Skeletal muscle tissue (tissue), 3 donors: ENCODE measurements at regions not wholly inside any gene's neighbourhood (a gene's known extent, or its start where the extent isn't known, plus 50 kb on each side); places are given as distances from the start of the nearest gene placed in this dataset.

Source experiments
- H3K27ac ChIP-seq: one replicate; pipeline ENCODE4 v1.7.0; 2013; ENCODE audit warnings: mild to moderate bottlenecking, low read depth, low read length, inconsistent platforms
- H3K27me3 ChIP-seq, 3 donors: one replicate each; pipeline ENCODE4 v1.7.0; 2013; ENCODE audit warnings: low read length in 3 of 3; ENCODE audit not compliant: control insufficient read depth in 3 of 3, insufficient read depth in 3 of 3
- H3K36me3 ChIP-seq, 3 donors: one replicate each; pipeline ENCODE4 v1.7.0; 2013; ENCODE audit warnings: low read length in 3 of 3; ENCODE audit not compliant: control insufficient read depth in 3 of 3, insufficient read depth in 3 of 3
- H3K4me1 ChIP-seq, 3 donors: one replicate each; pipeline ENCODE4 v1.7.0; 2013; ENCODE audit warnings: low read length in 3 of 3, mild to moderate bottlenecking in 3 of 3; ENCODE audit not compliant: control insufficient read depth in 3 of 3, insufficient read depth in 3 of 3
- H3K4me3 ChIP-seq, 3 donors: one replicate each; pipeline ENCODE4 v1.7.0; 2013; ENCODE audit warnings: low read length in 3 of 3
- H3K9ac ChIP-seq, 3 donors: one replicate each; pipeline ENCODE4 v1.7.0; 2013; ENCODE audit warnings: low read length in 3 of 3, mild to moderate bottlenecking in 3 of 3, moderate library complexity in 2 of 3, low read depth in 1 of 3
- H3K9me3 ChIP-seq, 3 donors: one replicate each; pipeline ENCODE4 v1.7.0; 2013; ENCODE audit warnings: low read length in 3 of 3; ENCODE audit not compliant: control insufficient read depth in 3 of 3
- donor health status: Osteomylitis.

GRCh38 chr7:13454916-13455592 lies 534.4 kb downstream of the ETV1 start:
- H3K9ac ChIP-seq, result no peak overlapping the region
- no peaks in the 10 kb centered on the region for H3K36me3 ChIP-seq
- H3K4me3 ChIP-seq, result no peak overlapping the region
- no peak overlapping the region for H3K27ac ChIP-seq
- H3K9me3 ChIP-seq, result no peaks in the 10 kb centered on the region
- H3K27me3 ChIP-seq, result no peaks in the 10 kb centered on the region
- no peaks in the 10 kb centered on the region for H3K4me1 ChIP-seq

GRCh38 chr7:13457790-13458189 lies 531.7 kb downstream of the ETV1 start:
- no peak overlapping the region for H3K9ac ChIP-seq
- no peaks in the 10 kb centered on the region for H3K27me3 ChIP-seq
- H3K4me1 ChIP-seq, result no peaks in the 10 kb centered on the region
- H3K36me3 ChIP-seq, result no peaks in the 10 kb centered on the region
- H3K9me3 ChIP-seq, result no peaks in the 10 kb centered on the region
- no peak overlapping the region for H3K27ac ChIP-seq
- H3K4me3 ChIP-seq, result no peak overlapping the region

GRCh38 chr7:13466874-13467547 lies 522.5 kb downstream of the ETV1 start:
- H3K9me3 ChIP-seq, result no peaks in the 10 kb centered on the region
- H3K4me3 ChIP-seq, result no peak overlapping the region
- no peak overlapping the region for H3K9ac ChIP-seq
- no peaks in the 10 kb centered on the region for H3K36me3 ChIP-seq
- no peaks in the 10 kb centered on the region for H3K4me1 ChIP-seq
- no peak overlapping the region for H3K27ac ChIP-seq
- H3K27me3 ChIP-seq, result no peaks in the 10 kb centered on the region

- no peak overlapping the region for H3K9ac ChIP-seq
- H3K27me3 ChIP-seq, result no peaks in the 10 kb centered on the region
- no peak overlapping the region for H3K4me3 ChIP-seq
- no peaks in the 10 kb centered on the region for H3K4me1 ChIP-seq
- no peak overlapping the region for H3K27ac ChIP-seq
- no peaks in the 10 kb centered on the region for H3K9me3 ChIP-seq
- no peaks in the 10 kb centered on the region for H3K36me3 ChIP-seq
Measured at GRCh38 chr7:13476881-13477444, 512.5 kb downstream of the ETV1 start.

GRCh38 chr7:13489386-13489785 lies 500.1 kb downstream of the ETV1 start:
- H3K4me3 ChIP-seq, result no peak overlapping the region
- H3K9me3 ChIP-seq, result peaks cover 0 to 2% (median 0%) of the 10 kb centered on the region in 3 donors
- no peaks in the 10 kb centered on the region for H3K27me3 ChIP-seq
- no peak overlapping the region for H3K27ac ChIP-seq
- no peak overlapping the region for H3K9ac ChIP-seq
- H3K4me1 ChIP-seq, result no peaks in the 10 kb centered on the region
- H3K36me3 ChIP-seq, result no peaks in the 10 kb centered on the region

- Histone ChIP-seq H3K4me3 (no peak overlapping the region), H3K27me3 (no peaks in the 10 kb centered on the region), H3K9me3 (no peaks in the 10 kb centered on the region), H3K36me3 (no peaks in the 10 kb centered on the region), H3K27ac (no peak overlapping the region), H3K4me1 (no peaks in the 10 kb centered on the region), H3K9ac (no peak overlapping the region)
Measured at GRCh38 chr7:13496976-13497375, 492.5 kb downstream of the ETV1 start.

GRCh38 chr7:13508586-13508985 lies 480.9 kb downstream of the ETV1 start:
- H3K9me3 ChIP-seq, result no peaks in the 10 kb centered on the region
- no peaks in the 10 kb centered on the region for H3K4me1 ChIP-seq
- H3K9ac ChIP-seq, result no peak overlapping the region
- H3K4me3 ChIP-seq, result no peak overlapping the region
- H3K36me3 ChIP-seq, result no peaks in the 10 kb centered on the region
- no peak overlapping the region for H3K27ac ChIP-seq
- no peaks in the 10 kb centered on the region for H3K27me3 ChIP-seq

- Histone ChIP-seq H3K36me3 (no peaks in the 10 kb centered on the region), H3K27ac (no peak overlapping the region), H3K9me3 (no peaks in the 10 kb centered on the region), H3K4me1 (no peaks in the 10 kb centered on the region), H3K4me3 (no peak overlapping the region), H3K9ac (no peak overlapping the region), H3K27me3 (no peaks in the 10 kb centered on the region)
Measured at GRCh38 chr7:13518738-13519137, 470.7 kb downstream of the ETV1 start.

GRCh38 chr7:13524076-13524475 lies 465.4 kb downstream of the ETV1 start:
- H3K27ac ChIP-seq, result no peak overlapping the region
- no peaks in the 10 kb centered on the region for H3K4me1 ChIP-seq
- no peak overlapping the region for H3K4me3 ChIP-seq
- no peaks in the 10 kb centered on the region for H3K27me3 ChIP-seq
- H3K36me3 ChIP-seq, result no peaks in the 10 kb centered on the region
- no peaks in the 10 kb centered on the region for H3K9me3 ChIP-seq
- no peak overlapping the region for H3K9ac ChIP-seq

GRCh38 chr7:13532028-13532753 lies 457.3 kb downstream of the ETV1 start:
- Histone ChIP-seq H3K27ac (no peak overlapping the region), H3K9me3 (no peaks in the 10 kb centered on the region), H3K36me3 (no peaks in the 10 kb centered on the region), H3K4me1 (no peaks in the 10 kb centered on the region), H3K4me3 (no peak overlapping the region), H3K9ac (no peak overlapping the region), H3K27me3 (no peaks in the 10 kb centered on the region)
